ENCODE measurements at regions not wholly inside any gene's neighbourhood (a gene's known extent, or its start where the extent isn't known, plus 50 kb on each side); places are given as distances from the start of the nearest gene placed in this dataset.

DNA sequence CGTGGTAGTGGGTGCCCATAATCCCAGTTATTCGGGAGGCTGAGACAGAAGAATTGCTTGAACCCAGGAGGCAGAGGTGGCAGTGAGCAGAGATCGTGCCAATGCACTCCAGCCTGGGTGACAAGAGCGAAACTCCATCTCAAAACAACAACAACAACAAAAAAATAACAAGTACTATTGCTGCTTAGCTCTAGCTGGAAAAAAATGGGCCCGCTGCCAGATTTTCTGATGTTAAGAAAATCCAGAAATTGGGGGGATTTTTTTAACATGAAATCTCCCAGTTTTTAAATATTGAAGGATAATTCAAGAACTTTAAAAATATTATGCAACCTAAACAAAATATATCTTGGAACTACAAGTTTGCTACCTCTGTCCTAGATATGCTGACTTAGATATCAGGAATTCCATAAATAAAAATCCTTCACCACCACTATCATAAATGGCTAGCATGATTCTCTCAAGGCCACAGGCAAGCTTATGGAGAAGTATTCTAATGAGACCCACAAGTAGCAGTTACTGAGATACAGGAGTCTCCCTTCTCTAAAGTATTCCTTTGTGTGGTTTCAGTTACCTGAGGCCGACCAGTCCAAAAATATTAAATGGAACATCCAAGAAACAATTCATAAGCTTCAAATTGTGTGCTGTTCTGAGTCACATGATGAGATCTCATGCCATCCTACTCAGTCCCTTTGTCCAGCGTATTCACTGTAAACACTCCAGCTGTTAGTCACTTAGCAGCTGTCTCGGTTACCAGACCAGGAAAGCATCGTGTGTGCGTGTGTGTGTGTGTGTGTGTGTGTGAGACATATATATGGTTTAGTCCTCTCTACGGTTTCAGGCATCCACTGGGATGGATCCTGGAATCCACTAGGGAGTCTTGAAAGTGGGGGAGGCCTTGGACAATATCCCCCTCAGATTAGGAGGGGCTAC is 277.2 kb downstream of the TBL1XR1 start:
- peak; percentile 74 for DNase-seq (ENCODE audit: low read depth, low spot score)
- H3K4me3 ChIP-seq (ENCODE audit: low read depth, low read length): no peak overlapping the region
- in situ Hi-C loops (cut with HindIII; ENCODE audit: low sequenced_read_pairs): no loop called here
- TF ChIP-seq, protein P1, sequence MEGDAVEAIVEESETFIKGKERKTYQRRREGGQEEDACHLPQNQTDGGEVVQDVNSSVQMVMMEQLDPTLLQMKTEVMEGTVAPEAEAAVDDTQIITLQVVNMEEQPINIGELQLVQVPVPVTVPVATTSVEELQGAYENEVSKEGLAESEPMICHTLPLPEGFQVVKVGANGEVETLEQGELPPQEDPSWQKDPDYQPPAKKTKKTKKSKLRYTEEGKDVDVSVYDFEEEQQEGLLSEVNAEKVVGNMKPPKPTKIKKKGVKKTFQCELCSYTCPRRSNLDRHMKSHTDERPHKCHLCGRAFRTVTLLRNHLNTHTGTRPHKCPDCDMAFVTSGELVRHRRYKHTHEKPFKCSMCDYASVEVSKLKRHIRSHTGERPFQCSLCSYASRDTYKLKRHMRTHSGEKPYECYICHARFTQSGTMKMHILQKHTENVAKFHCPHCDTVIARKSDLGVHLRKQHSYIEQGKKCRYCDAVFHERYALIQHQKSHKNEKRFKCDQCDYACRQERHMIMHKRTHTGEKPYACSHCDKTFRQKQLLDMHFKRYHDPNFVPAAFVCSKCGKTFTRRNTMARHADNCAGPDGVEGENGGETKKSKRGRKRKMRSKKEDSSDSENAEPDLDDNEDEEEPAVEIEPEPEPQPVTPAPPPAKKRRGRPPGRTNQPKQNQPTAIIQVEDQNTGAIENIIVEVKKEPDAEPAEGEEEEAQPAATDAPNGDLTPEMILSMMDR (IDR thresholded peaks at IDR 0.05; ENCODE audit: low read depth, low read length): no peak

DNA sequence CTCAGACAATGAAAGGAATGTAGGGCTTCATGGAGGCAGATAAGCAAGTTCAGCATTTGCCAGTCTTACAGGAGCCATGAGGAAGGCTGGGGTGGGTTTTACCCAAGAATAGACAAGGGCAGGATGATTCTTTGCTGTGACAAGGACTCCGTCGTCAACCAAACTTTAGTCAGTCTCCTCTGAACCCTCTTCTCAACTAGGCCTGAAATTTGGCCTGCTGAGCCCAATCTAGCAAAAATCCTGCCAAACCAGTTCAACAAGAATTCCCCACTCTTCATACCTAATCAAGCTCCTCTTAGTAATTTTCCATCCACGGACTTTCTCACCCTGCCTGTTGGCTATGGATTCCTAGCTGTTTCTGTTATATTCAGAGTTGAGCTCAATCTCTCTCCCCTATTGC is 280.5 kb downstream of the TBL1XR1 start:
- TF ChIP-seq, protein P1 (IDR thresholded peaks at IDR 0.05; ENCODE audit: low read depth, low read length): no peak
- in situ Hi-C loops (cut with HindIII; ENCODE audit: low sequenced_read_pairs): no loop called here
- DNase-seq (ENCODE audit: low read depth, low spot score): no peak
- no peak overlapping the region for H3K4me3 ChIP-seq (ENCODE audit: low read depth, low read length)

DNA sequence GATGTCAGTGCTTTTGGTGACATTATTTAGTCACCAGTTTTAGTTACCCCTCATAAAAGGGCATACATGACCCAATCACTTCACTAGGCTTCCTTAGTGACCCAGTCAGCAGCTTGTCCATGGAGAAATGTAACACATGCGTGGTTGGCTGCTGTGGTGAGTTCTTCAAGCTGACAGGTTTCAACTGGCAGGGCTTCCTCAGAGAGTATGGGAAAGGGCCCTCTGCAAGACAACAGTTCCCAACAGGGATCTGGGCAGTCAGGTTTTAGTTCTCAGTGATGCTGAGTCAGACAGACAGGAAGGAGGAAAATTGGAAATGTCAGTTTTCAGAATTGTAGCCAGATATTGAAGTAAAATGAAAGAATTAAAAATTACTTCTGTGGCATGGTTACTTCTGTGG is 282.5 kb downstream of the TBL1XR1 start:
- in situ Hi-C loops (cut with HindIII; ENCODE audit: low sequenced_read_pairs): no loop called here
- DNase-seq (ENCODE audit: low read depth, low spot score): no peak
- no peak overlapping the region for H3K4me3 ChIP-seq (ENCODE audit: low read depth, low read length)
- TF ChIP-seq, protein P1 (IDR thresholded peaks at IDR 0.05; ENCODE audit: low read depth, low read length): no peak

DNA sequence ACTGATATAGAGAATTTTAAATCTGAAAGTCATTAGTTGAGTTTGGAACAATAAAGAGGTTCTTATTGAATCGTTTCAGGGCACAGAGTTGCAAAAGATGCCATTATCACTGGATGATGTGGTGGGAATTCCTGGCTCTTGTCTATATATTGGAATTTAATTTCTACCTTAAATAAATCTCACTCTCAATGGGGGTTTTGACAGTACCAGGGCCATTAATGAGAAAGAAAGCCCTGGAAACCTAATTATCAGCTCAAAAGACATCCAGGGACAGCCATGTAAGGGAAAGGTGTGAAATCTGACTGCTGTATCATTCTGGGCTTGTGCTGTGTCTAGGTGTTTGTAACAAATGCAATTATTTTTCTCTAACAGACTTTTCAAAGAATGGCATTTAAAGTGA is 285.7 kb downstream of the TBL1XR1 start:
- DNase-seq (ENCODE audit: low read depth, low spot score): no peak
- no peak overlapping the region for H3K4me3 ChIP-seq (ENCODE audit: low read depth, low read length)
- in situ Hi-C loops (cut with HindIII; ENCODE audit: low sequenced_read_pairs): no loop called here
- TF ChIP-seq, protein P1 (IDR thresholded peaks at IDR 0.05; ENCODE audit: low read depth, low read length): no peak

DNA sequence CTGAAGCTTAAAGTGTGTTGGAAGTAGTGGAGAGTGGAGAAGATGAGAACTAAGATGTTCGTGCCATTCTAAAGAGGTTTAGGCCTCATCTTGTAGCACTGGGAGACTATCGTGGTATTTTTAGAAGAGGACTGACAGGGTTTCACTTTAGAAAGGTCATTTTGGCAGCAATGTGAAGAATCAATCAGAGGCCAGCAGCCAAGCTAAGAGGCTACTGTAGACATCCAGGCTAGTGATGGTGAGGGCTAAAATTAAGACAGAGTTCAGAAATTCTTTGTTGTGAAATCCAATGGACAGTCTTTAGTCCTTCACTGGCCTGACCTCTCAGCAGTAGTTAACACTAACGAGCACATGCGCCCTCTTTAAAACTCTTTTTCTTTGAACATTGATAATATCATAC is 288.2 kb downstream of the TBL1XR1 start:
- DNase-seq (ENCODE audit: low read depth, low spot score): no peak
- in situ Hi-C loops (cut with HindIII; ENCODE audit: low sequenced_read_pairs): no loop called here
- TF ChIP-seq, protein P1 (IDR thresholded peaks at IDR 0.05; ENCODE audit: low read depth, low read length): no peak
- no peak overlapping the region for H3K4me3 ChIP-seq (ENCODE audit: low read depth, low read length)

DNA sequence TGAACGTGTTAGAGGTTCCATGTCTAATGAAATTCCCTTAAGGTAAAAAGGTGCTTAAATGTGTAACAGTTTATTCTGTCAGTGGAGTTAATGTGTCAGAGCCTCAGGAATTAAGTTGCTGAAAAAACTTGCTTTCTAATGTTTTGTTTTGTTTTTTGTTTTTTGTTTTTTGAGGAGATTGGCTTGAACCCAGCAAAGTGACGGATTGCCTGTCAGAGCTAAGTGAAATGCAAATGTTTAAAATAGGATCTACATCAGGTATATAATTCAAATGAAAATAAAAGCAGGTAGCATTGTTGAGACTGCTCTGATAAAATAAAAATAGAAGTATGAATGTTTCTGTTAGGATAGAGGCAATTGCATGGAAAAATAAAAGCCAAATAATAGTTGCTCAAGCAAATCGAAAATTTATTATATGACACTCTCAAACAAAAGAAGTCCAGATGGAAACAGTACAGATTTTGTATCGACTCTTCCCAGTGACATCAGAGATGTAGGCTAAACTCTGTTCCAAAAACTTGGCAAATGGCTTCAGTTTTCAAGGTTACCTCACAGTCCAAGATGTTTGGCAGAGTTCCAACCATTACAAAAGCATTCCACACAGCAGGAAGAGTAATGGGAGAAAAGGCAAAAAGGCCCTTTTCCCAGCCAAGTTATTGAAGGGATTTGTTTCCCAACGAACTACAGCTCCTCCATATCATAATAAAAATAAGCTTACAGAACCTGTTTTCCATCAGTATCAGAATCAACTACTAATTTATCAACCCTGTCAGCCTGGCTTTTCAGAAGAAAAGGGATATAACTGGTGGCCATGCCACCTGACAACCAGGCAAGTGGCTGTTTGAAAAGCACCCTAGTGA is 291.0 kb downstream of the TBL1XR1 start:
- in situ Hi-C loops (cut with HindIII; ENCODE audit: low sequenced_read_pairs): no loop called here
- DNase-seq (ENCODE audit: low read depth, low spot score): peak; percentile 85
- TF ChIP-seq, protein P1 (IDR thresholded peaks at IDR 0.05; ENCODE audit: low read depth, low read length): no peak
- no peak overlapping the region for H3K4me3 ChIP-seq (ENCODE audit: low read depth, low read length)
